ENCODE measurements at regions not wholly inside any gene's neighbourhood (a gene's known extent, or its start where the extent isn't known, plus 50 kb on each side); places are given as distances from the start of the nearest gene placed in this dataset.

GRCh38 chr12:83536496-83536895, 849.8 kb downstream of the TMTC2 start:
- H3K4me3 ChIP-seq (replicated peaks; ENCODE audit: low read depth, low read length), result no peak overlapping the region
- DNase-seq (ENCODE audit: extremely low read depth, low read depth), result no peak

DNA sequence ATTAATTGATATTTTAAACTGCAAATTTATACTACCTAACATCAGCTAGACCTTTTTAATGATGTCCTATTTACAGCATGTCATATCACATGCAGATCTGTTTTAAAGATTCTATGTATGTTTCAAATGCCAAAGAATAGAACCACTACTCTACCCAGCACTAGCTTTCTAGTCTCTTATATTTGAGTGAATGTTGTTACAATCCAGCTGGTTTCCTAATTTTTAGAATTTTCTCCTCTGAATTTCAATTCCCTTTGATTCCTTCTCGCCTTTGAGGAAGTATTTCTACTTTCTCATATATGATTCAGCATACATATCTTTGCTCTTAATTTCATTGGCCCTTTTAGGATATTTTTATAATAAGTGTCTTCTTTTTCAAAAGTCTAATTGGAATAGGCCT, 841.9 kb downstream of the TMTC2 start:
- TF ChIP-seq, protein P1, sequence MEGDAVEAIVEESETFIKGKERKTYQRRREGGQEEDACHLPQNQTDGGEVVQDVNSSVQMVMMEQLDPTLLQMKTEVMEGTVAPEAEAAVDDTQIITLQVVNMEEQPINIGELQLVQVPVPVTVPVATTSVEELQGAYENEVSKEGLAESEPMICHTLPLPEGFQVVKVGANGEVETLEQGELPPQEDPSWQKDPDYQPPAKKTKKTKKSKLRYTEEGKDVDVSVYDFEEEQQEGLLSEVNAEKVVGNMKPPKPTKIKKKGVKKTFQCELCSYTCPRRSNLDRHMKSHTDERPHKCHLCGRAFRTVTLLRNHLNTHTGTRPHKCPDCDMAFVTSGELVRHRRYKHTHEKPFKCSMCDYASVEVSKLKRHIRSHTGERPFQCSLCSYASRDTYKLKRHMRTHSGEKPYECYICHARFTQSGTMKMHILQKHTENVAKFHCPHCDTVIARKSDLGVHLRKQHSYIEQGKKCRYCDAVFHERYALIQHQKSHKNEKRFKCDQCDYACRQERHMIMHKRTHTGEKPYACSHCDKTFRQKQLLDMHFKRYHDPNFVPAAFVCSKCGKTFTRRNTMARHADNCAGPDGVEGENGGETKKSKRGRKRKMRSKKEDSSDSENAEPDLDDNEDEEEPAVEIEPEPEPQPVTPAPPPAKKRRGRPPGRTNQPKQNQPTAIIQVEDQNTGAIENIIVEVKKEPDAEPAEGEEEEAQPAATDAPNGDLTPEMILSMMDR (IDR thresholded peaks at IDR 0.05; ENCODE audit: low read depth, low read length, missing control alignments), result no peak
- no peak overlapping the region for H3K4me3 ChIP-seq (replicated peaks; ENCODE audit: low read depth, low read length)
- DNase-seq (ENCODE audit: extremely low read depth, low read depth), result no peak

More at GRCh38 chr12:83536496-83536895, 849.8 kb downstream of the TMTC2 start:
- TF ChIP-seq, protein P1 (IDR thresholded peaks at IDR 0.05; ENCODE audit: low read depth, low read length, missing control alignments), result no peak

- DNase-seq (ENCODE audit: extremely low read depth, low read depth), result no peak
- TF ChIP-seq, protein P1 (IDR thresholded peaks at IDR 0.05; ENCODE audit: low read depth, low read length, missing control alignments), result no peak
- no peak overlapping the region for H3K4me3 ChIP-seq (replicated peaks; ENCODE audit: low read depth, low read length)
Measured at GRCh38 chr12:83527810-83528209, 841.1 kb downstream of the TMTC2 start.

GRCh38 chr12:83515306-83516026, 828.8 kb downstream of the TMTC2 start:
- no peak for DNase-seq (ENCODE audit: extremely low read depth, low read depth)

DNA sequence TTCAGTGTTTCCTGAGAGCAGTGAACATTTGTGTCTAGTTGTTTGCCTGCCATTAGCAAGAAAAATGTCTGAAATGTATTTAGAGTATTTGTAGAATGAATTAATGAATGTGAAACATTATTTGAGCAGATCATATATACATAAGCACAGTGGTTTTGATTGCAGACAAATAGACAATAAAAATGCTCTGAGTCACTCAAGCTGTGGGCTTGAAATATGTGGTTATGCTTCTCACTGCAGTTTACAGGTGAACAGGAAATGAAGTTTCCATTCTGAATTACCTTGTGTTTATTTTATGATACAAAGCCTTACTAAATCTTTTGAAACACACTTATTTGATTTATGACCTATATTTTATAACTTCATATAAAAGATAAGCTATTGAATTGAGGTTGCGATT, 827.7 kb downstream of the TMTC2 start:
- TF ChIP-seq, protein P1 (IDR thresholded peaks at IDR 0.05; ENCODE audit: low read depth, low read length, missing control alignments), result no peak
- H3K4me3 ChIP-seq (replicated peaks; ENCODE audit: low read depth, low read length), result no peak overlapping the region
- peak; percentile 4 for DNase-seq (ENCODE audit: extremely low read depth, low read depth)

More at GRCh38 chr12:83515306-83516026, 828.8 kb downstream of the TMTC2 start:
- TF ChIP-seq, protein P1 (IDR thresholded peaks at IDR 0.05; ENCODE audit: low read depth, low read length, missing control alignments), result no peak
- H3K4me3 ChIP-seq (replicated peaks; ENCODE audit: low read depth, low read length), result no peak overlapping the region

GRCh38 chr12:83506841-83507240, 820.1 kb downstream of the TMTC2 start:
- H3K4me3 ChIP-seq (replicated peaks; ENCODE audit: low read depth, low read length), result no peak overlapping the region
- TF ChIP-seq, protein P1 (IDR thresholded peaks at IDR 0.05; ENCODE audit: low read depth, low read length, missing control alignments), result no peak
- no peak for DNase-seq (ENCODE audit: extremely low read depth, low read depth)
